ENCODE measurements at regions not wholly inside any gene's neighbourhood (a gene's known extent, or its start where the extent isn't known, plus 50 kb on each side); places are given as distances from the start of the nearest gene placed in this dataset.

GRCh38 chr16:73565925-73566324 lies 518.0 kb upstream of the ZFHX3 start:
- TF ChIP-seq CTCF (IDR thresholded peaks at IDR 0.05) (no peak), POLR2A (IDR thresholded peaks at IDR 0.05) (no peak)

Data from vagina (tissue), 2 donors.